DND-41 (cell line): ENCODE measurements at regions not wholly inside any gene's neighbourhood (a gene's known extent, or its start where the extent isn't known, plus 50 kb on each side); places are given as distances from the start of the nearest gene placed in this dataset.

ENCODE experiments used
- ATAC-seq: fragments of 200-7000 bp; cut with Tn5 transposase; 3 replicates; pipeline ENCODE4 v1.9.1; 2021; ENCODE audit warnings: low read depth; ENCODE audit not compliant: insufficient read depth
- DNase-seq: peaks from one replicate; pipeline ENCODE4 v3.0.0-alpha.2; 2020
- H2AFZ ChIP-seq: 2 replicates; pipeline ENCODE4 v1.6.0; 2012; ENCODE audit warnings: low read depth, low read length
- H3K27ac ChIP-seq: 2 replicates; pipeline ENCODE4 v1.5.1; 2012; ENCODE audit warnings: low read length, inconsistent platforms
- H3K27me3 ChIP-seq: fragments of 200-600 bp; sonication (generic); 2 replicates; pipeline ENCODE4 v1.6.0; 2012; ENCODE audit warnings: low read length, mild to moderate bottlenecking, inconsistent platforms; ENCODE audit not compliant: insufficient read depth, poor library complexity
- H3K36me3 ChIP-seq: 2 replicates; pipeline ENCODE4 v1.5.1; 2012; ENCODE audit warnings: low read length, inconsistent platforms; ENCODE audit not compliant: insufficient read depth
- H3K4me1 ChIP-seq: 2 replicates; pipeline ENCODE4 v1.5.1; 2012; ENCODE audit warnings: mild to moderate bottlenecking, low read length; ENCODE audit not compliant: insufficient read depth
- H3K4me2 ChIP-seq: 2 replicates; pipeline ENCODE4 v1.6.0; 2012; ENCODE audit warnings: mild to moderate bottlenecking, moderate library complexity, low read length, inconsistent platforms; ENCODE audit not compliant: insufficient read depth
- H3K4me3 ChIP-seq, 2 experiments: fragments of 200-600 bp in 1 of 2; shearing (Covaris generic) in 1 of 2; 2 replicates each; pipeline ENCODE4 v1.5.1; 2012 to 2016; ENCODE audit warnings: inconsistent platforms in 2 of 2, low read length in 2 of 2, mild to moderate bottlenecking in 2 of 2, low read depth in 1 of 2, moderate library complexity in 1 of 2
- H3K79me2 ChIP-seq: 2 replicates; pipeline ENCODE4 v1.6.0; 2012; ENCODE audit warnings: low read length, inconsistent platforms; ENCODE audit not compliant: insufficient read depth
- H3K9ac ChIP-seq: 2 replicates; pipeline ENCODE4 v1.6.0; 2012; ENCODE audit warnings: low read depth, mild to moderate bottlenecking, inconsistent platforms, low read length, moderate library complexity
- H3K9me3 ChIP-seq: 2 replicates; pipeline ENCODE4 v1.5.1; 2012; ENCODE audit warnings: low read length, moderate library complexity, mild to moderate bottlenecking, inconsistent platforms; ENCODE audit not compliant: insufficient read depth, severe bottlenecking
- H4K20me1 ChIP-seq: 2 replicates; pipeline ENCODE4 v1.6.0; 2012; ENCODE audit warnings: low read length; ENCODE audit not compliant: insufficient read depth
- CTCF ChIP-seq: IDR thresholded peaks from 2 replicates; pipeline ENCODE4 v1.5.1; 2012; ENCODE audit warnings: borderline replicate concordance, low read length, moderate library complexity, mild to moderate bottlenecking; ENCODE audit not compliant: poor library complexity, severe bottlenecking; ENCODE audit errors: extremely low read depth
- EZH2 ChIP-seq: IDR thresholded peaks from 3 replicates; pipeline ENCODE4 v1.6.1; 2012; ENCODE audit warnings: borderline replicate concordance, low read depth, mild to moderate bottlenecking, moderate library complexity, low read length, inconsistent platforms; ENCODE audit not compliant: severe bottlenecking

GRCh38 chr10:64840341-64840740, 1319.1 kb downstream of the REEP3 start:
- no peak overlapping the region for H3K27ac ChIP-seq

GRCh38 chr10:64846700-64847099, 1325.5 kb downstream of the REEP3 start:
- Histone ChIP-seq H4K20me1 (no peaks in the 10 kb centered on the region), H3K9ac (no peak overlapping the region), H2AFZ (no peak overlapping the region), H3K4me1 (no peaks in the 10 kb centered on the region), H3K4me3 (no peak overlapping the region), H3K27ac (no peak overlapping the region), H3K27me3 (no peaks in the 10 kb centered on the region), H3K9me3 (no peaks in the 10 kb centered on the region), H3K79me2 (no peaks in the 10 kb centered on the region), H3K36me3 (no peaks in the 10 kb centered on the region), H3K4me2 (no peak overlapping the region)
- TF ChIP-seq EZH2 = no peak
- TF ChIP-seq CTCF = no peak
- ATAC-seq = no peak
- DNase-seq = no peak

More at GRCh38 chr10:64840341-64840740, 1319.1 kb downstream of the REEP3 start:
- Histone ChIP-seq H2AFZ (no peak overlapping the region), H3K27me3 (no peaks in the 10 kb centered on the region), H3K36me3 (no peaks in the 10 kb centered on the region), H3K9me3 (no peaks in the 10 kb centered on the region), H3K4me2 (no peak overlapping the region), H3K4me3 (no peak overlapping the region), H3K9ac (no peak overlapping the region), H4K20me1 (no peaks in the 10 kb centered on the region), H3K4me1 (no peaks in the 10 kb centered on the region), H3K79me2 (no peaks in the 10 kb centered on the region)
- ATAC-seq (no peak), DNase-seq (no peak)
- TF ChIP-seq CTCF (no peak), EZH2 (no peak)

- no peaks in the 10 kb centered on the region for H3K9me3 ChIP-seq
- no peaks in the 10 kb centered on the region for H3K36me3 ChIP-seq
- H3K27me3 ChIP-seq = no peaks in the 10 kb centered on the region
- TF ChIP-seq EZH2 (no peak), CTCF (no peak)
- DNase-seq (no peak), ATAC-seq (no peak)
- no peak overlapping the region for H3K4me2 ChIP-seq
- no peak overlapping the region for H3K4me3 ChIP-seq
- no peaks in the 10 kb centered on the region for H3K79me2 ChIP-seq
- H3K27ac ChIP-seq = no peak overlapping the region
- no peaks in the 10 kb centered on the region for H4K20me1 ChIP-seq
- H3K9ac ChIP-seq = no peak overlapping the region
- H2AFZ ChIP-seq = no peak overlapping the region
- no peaks in the 10 kb centered on the region for H3K4me1 ChIP-seq
These were observed 1334.7 kb downstream of the REEP3 start for GRCh38 chr10:64855941-64856340.

GRCh38 chr10:64859911-64860310, 1338.7 kb downstream of the REEP3 start:
- Histone ChIP-seq H4K20me1 (no peaks in the 10 kb centered on the region), H3K27me3 (no peaks in the 10 kb centered on the region), H3K9ac (no peak overlapping the region), H2AFZ (no peak overlapping the region), H3K27ac (no peak overlapping the region), H3K4me2 (no peak overlapping the region), H3K9me3 (no peaks in the 10 kb centered on the region), H3K4me1 (no peaks in the 10 kb centered on the region), H3K36me3 (no peaks in the 10 kb centered on the region), H3K4me3 (no peak overlapping the region), H3K79me2 (no peaks in the 10 kb centered on the region)
- no peak for TF ChIP-seq CTCF
- TF ChIP-seq EZH2 = no peak
- DNase-seq (no peak), ATAC-seq (no peak)
